ENCODE measurements at regions not wholly inside any gene's neighbourhood (a gene's known extent, or its start where the extent isn't known, plus 50 kb on each side); places are given as distances from the start of the nearest gene placed in this dataset.

DNA sequence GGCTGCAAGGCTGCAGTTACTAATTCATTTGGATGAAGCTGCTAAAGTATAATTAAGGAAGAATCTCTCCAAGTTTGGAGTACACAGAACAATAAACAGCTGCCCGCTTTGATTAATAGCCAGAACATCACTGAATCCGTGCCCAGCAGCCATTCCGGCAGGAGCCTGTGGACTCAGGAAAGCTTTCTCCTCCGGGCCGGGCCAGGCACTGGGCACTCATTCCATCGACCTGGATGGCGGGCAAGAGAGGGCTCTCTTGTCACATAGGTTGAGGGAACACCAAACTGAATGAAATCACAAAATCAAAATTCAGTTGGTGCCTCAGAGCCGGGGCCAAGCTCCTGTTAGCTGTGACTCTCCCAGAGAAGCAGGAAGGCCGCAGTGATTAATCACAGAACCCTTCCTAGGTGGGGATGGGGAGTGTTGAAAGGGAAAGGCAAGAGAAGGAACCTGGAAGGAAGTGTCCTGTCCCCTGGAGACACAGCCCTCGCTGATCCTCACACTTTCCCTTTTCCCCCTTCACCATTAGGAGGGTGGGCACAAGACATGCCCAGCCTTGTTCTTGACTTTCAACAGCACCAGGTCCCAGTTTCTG is 306.7 kb downstream of the NPHP4 start:
- TF ChIP-seq, protein P1, sequence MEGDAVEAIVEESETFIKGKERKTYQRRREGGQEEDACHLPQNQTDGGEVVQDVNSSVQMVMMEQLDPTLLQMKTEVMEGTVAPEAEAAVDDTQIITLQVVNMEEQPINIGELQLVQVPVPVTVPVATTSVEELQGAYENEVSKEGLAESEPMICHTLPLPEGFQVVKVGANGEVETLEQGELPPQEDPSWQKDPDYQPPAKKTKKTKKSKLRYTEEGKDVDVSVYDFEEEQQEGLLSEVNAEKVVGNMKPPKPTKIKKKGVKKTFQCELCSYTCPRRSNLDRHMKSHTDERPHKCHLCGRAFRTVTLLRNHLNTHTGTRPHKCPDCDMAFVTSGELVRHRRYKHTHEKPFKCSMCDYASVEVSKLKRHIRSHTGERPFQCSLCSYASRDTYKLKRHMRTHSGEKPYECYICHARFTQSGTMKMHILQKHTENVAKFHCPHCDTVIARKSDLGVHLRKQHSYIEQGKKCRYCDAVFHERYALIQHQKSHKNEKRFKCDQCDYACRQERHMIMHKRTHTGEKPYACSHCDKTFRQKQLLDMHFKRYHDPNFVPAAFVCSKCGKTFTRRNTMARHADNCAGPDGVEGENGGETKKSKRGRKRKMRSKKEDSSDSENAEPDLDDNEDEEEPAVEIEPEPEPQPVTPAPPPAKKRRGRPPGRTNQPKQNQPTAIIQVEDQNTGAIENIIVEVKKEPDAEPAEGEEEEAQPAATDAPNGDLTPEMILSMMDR (IDR thresholded peaks at IDR 0.05) = no peak
- no peak for TF ChIP-seq POLR2A (IDR thresholded peaks at IDR 0.05)

All from heart left ventricle (tissue), 13 donors.